ENCODE measurements at regions not wholly inside any gene's neighbourhood (a gene's known extent, or its start where the extent isn't known, plus 50 kb on each side); places are given as distances from the start of the nearest gene placed in this dataset.

DNA sequence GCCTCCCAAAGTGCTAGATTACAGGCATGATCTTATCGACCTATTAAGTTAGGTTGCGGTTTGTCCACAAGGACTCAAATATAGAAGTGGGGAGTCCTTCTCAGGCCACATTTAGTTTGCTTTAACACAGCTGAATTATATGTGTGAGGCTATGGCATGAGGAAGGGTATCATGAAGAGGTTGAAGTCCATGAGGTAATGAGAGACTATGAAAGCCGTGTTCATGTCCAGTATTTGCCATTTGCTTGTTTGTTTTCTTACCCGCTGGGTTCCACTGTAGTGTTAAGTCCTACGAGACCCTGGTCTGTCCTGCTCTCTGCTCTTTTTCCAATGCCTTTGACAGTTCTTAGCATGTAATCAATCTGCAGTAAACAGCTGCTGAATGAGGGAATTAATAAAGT lies 1072.4 kb upstream of the EEF2KMT start:
- no peak for TF ChIP-seq SP1 (IDR thresholded peaks at IDR 0.05)
- TF ChIP-seq ARNT (IDR thresholded peaks at IDR 0.05) = no peak
- no peak for TF ChIP-seq TARDBP (IDR thresholded peaks at IDR 0.05)
- TF ChIP-seq FOXA1 (IDR thresholded peaks at IDR 0.05) = no peak
- TF ChIP-seq FOXK2 (IDR thresholded peaks at IDR 0.05) = no peak
- TF ChIP-seq CTBP1 (IDR thresholded peaks at IDR 0.05; ENCODE audit: borderline replicate concordance) = no peak
- no peak for TF ChIP-seq FOXM1 (IDR thresholded peaks at IDR 0.05; ENCODE audit: borderline replicate concordance)
- no peak for TF ChIP-seq SUZ12 (IDR thresholded peaks at IDR 0.05)
